GDM1 (cell line): ENCODE measurements at regions not wholly inside any gene's neighbourhood (a gene's known extent, or its start where the extent isn't known, plus 50 kb on each side); places are given as distances from the start of the nearest gene placed in this dataset.

Experiments used
- DNase-seq: peaks from one replicate; lab custom pipeline; 2025; lab: John Stamatoyannopoulos, UW

DNA sequence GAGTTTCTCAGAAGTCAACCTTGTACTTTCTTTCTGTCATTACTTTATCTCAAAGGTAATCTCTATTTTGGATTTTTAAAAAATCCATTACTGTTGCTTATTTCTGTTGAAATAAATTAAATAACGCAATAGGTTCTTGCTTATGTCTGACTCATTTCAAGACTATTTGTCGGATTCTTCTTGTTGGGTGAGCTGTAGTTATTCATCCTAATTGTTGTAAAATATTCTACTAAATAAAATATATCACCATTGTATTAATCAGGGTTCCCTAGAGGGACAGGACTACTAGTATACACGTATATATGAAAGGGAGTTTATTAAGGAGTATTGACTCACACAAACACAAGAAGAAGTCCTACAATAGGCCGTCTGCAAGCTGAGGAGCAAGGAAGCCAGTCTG, 403.9 kb upstream of the CYRIA start:
- no peak for DNase-seq

DNA sequence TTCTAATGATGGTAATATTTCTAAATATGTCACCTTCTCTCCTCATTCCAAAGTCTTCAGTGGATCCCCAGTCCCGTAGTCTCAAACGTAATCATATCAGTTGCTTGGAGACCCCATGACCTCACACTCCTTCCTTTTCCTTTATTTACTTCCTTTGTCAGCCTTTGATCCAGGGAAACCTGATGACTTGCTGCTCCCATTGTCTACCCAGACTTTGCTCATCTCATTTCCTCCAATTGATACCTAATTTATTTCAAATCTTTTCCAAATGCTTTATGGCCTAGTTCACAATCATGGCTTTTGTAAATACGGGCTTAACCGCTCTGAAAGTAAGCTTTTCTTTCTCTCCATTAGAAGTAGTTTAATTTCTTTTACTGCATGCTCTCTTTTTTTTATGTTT, 402.4 kb upstream of the CYRIA start:
- DNase-seq: no peak

DNA sequence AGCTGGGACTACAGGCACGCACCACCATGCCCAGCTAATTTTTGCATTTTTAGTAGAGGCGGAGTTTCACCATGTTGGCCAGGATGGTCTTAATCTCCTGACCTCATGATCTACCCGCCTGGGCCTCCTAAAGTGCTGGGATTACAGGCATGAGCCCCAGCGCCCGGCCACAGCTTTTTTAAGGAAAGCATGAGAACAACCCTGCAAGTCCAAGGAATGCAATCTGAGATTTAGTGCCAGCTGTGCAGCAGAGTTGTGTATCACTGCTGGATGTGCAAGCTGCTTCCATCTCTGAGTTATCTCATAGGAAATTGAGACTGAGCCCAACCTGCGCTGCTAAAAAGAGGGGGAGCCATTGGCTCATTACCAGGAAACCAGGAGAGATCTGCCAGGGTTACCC, 399.9 kb upstream of the CYRIA start:
- no peak for DNase-seq

DNA sequence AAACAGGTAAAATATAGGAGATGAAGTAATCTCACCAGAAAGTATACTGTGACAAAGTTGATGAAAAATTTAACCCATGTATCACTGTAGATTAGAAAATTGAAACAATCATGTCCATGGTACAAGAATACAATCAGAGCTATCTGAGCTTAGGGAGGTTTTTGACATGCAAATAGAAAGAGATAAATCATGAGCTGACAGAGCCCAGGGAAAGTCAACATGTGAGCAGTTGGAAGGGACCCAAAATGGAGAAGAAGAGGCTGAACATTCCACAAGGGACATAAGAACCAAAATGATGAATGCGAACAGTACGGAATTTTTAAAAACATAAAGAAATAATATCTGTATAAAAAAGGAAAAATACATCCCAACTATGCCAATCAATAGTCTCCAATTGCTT, 395.4 kb upstream of the CYRIA start:
- DNase-seq: no peak

DNA sequence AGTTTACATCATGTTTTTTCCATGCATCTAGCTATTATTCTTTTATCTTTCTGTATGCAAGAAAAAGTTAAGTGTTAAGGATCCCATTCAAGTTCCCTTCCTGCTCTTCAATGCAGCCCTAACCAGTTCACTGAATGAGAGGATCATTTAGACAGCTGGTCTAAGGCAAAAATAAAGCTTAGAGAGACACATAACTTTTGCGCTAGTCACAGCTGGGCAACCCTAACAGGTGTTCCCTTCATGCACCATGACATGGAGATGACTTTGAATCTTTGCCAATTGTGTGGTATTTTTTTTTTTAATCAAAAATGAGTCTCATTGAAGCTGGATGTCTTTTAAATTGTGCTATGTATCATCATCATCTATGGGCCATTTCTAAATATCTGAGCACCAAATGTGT, 393.8 kb upstream of the CYRIA start:
- no peak for DNase-seq

DNA sequence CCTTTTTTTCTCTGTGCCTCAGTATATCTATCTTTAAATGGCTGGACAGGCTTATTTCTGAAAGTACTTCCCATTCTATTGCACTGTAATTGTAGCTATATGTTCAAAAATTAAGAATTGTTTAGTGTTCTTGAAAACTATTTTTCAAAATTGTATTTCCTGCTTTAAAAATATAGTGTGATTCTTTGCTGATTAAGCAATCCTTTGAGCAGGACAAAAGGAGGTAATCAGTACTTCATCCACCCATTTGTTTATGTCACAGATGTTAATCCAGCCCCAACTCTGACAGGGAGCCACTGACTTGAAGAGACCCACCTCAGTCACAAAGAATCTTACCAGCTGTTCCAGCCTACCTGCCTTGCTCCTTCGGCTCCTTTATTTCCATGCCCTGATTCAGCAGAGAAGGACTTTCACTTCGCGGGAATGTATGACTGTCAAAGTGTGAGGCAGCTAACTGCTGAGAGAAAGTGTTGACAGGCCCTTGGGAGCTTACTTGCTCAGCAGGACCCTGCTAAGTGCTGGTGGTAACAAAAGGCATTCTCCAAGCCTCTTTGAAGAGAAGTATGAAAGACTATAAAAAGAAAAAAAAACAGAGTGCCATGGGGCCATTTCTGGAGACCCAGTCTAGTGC, 393.3 kb upstream of the CYRIA start:
- DNase-seq: no peak

DNA sequence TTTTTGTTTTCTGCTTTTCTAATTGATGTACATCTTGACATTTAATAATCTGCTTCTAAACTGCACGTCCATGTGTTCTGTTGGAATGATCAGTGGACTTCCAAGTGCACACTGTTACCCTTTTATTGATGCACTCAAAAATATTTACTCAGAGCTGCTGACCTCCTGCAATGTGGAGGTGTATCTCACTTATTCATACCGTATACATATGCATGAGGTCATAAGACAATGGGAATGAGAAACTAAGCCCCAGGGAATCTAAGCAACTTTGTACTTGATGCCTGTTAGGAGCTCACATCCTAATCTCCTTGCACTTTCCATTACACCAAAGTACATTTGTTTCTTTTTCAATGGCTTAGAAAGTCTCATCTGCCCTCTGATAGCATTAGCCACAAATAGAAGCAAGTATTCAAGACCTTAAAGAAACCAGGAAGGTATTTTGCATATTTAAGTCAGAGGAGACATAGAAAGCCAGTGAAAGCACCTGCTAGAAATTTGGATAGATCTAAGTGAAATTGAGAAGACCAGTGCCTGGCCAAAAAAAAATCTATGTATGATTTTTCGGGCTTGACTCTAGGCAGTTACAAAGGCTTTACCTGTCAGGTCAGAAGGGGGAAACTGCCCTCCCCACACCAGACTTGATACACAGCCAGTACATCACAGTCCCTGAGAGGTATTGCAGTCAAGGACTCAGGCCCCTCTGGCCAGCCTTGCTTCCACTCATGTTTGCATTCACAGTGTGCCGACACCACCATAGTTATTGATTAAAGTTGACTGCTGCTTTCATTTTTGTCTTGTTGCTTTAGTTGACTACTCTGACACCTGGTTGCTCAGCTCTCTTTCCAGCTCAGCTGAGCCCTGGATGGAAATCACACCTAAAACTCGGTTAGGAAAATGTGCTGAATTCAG, 391.7 kb upstream of the CYRIA start:
- DNase-seq: no peak

DNA sequence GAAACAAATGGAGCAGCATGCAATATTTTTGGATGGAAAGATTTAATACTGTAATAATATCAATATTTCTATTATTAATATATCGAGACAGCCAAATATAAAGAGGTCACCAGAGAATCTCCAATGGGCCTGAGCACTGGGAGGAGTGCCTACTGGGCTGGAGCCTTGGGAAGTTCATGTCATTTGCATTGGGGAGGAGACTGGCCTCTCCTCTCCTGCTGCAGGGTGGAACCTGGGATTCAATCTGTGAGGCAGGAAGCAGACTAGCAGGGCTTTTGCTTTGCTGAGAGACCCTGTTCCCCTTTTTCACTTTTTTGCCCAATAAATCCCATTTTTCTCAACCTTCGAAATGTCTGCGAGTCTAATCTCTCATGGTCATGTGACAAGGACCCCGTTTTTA, 390.6 kb upstream of the CYRIA start:
- DNase-seq: no peak

DNA sequence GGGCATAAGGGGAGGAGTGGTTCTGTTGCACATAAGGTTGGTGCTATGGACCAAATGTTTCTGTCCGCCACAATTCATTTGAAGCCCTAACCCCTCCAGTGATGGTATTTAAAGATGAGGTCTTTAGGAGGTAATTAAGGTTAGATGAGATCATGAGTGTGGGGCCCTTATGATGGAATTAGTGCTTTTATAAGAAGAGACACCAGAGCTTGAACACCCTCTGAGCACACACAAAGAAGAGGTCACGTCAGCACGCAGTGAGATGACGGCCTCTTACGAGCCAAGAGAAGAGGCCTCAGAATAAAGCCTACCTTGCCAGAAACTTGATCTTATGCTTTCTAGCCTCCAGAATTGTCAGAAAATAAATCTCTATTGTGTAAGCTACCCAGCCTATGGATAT, 386.4 kb upstream of the CYRIA start:
- DNase-seq: no peak

DNA sequence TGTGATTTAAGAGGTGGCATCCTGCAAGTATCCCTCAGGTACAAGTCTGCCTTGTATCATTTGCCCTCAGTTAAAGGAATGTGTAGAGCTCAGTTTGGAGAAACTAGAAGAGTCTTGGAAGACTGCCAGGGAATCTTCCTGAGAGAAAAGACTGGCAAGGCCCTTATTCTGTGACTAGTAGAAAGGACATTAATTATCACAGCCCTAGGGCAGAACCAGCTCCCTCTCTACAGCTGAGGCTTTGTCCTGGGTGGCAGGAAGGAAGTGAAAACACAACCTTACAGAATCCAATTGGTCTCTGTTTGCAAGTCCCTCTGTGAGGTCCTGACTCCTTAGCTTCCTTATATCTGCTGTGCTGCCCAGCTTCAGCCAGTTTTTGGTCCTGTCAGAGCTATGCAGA, 385.9 kb upstream of the CYRIA start:
- no peak for DNase-seq

DNA sequence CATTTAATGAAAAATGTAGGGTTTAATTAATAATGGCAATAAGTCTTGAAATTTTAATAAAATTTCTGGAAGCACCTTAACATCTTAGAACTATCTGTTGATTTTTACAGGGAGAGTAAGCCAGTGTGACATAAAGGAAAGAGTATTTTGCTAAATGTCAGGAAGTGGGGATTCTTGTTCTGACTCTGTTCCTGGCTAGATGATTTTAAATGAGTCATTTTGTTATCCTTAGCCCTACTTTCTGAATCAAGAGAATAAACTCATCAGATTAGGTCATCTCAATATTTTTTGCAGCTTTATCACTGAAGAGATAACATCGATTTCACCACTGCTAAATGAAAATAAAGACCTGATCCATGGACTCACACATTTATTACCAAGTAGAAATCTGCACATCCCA, 377.5 kb upstream of the CYRIA start:
- DNase-seq: no peak

DNA sequence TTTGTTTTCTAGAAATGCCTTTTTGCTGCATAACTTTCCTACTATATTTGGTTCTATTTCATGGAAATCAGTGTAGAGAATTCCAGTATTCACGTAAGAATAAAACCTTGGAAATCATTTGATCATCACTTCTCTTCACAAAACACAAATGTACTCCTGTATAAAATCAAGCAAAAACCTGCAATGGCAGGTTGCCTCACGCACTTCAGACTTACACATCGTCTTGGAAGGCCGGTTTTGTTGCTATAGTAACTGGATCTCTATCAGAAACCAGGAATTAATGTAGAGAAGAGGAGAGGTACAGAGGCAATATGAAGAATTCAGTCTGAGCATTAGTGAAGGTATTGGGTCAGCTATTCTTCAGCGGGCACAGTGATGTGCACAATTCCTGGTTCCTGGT, 370.7 kb upstream of the CYRIA start:
- no peak for DNase-seq

DNA sequence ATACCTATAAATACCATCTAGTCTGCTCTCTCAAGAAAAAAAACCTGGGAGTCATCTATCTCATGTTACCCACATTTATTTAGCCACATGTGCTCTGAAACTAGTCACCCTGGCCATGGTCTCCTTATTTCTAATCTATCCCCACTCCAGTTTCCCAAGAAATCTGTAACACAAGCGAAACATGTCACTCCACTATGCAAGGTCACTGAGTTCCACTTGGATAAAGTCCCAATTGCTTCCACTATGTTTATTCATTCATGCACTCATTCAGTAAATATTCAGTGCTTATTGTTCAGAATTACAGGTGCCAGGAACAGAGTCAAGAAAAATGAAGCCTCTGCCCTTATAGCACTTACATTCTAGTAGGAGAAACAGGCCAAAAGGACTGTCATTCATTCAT, 369.4 kb upstream of the CYRIA start:
- no peak for DNase-seq

DNA sequence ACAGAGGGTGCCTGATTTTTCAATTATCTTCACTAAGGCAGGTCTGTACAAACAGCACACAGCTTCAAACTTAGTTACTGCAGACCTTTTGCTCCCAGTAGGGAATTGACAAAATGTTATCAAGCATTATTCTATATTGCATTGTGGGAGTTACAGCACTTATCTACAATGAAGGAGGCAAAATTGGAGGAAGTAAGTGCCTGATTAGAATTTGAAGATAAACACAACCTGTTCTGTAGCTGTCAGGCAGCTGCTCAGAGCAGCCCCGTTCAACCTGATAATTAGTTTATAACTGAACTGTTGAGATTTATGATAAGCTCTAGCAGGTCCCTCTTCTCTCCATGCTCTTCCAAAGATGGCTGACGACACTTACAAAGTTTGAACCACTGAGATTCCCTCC, 364.4 kb upstream of the CYRIA start:
- DNase-seq: no peak

DNA sequence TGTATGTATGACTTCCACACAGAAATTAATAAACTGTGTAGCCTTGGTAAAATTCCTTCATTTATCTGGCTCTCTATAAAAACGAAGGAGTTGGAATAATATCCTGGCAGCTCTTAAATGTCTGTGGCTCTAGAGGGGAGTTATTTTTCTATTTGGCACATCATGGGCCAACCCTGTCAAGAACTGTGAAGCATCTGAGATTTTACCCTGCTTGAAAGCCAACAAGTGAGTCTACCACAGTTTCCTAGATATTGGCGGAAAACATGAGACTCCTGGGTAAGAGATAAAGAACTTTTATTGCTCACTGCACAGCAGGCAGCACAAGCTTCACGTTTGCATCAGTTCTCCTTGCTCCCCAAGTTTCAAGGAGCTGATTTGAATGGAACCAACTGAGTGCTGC, 346.7 kb upstream of the CYRIA start:
- DNase-seq: no peak

DNA sequence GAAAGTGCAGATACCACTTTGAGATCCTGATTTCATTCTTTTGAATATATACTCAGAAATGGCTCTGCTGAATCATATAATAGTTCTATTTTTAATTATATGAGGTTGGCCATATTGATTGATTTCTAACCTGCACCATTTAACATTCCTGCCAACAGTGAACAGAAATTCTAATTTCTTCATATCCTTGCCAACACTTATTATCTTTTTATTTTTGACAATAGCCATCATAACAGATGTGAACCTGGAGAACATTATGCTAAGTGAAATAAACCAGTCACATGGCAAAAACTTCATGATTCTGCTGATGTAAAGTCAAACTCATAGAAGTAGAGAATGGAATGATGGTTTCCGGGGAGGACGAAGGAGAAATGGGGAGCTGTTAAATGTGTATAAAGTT, 344.5 kb upstream of the CYRIA start:
- no peak for DNase-seq

DNA sequence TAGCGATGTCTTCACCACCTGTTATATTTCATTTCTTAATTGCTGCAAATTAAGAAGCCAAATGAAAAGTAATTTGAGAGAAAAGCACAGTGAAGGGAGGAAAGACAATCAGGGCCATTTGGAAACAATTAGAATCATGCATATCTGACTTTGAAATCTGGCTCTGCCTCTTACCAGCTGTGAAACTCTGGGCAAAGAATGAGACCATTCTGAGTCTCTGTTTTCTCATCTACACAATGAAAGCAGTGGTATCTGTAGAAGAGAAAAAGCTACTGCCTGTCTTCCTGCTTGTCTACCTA, 334.5 kb upstream of the CYRIA start:
- no peak for DNase-seq

DNA sequence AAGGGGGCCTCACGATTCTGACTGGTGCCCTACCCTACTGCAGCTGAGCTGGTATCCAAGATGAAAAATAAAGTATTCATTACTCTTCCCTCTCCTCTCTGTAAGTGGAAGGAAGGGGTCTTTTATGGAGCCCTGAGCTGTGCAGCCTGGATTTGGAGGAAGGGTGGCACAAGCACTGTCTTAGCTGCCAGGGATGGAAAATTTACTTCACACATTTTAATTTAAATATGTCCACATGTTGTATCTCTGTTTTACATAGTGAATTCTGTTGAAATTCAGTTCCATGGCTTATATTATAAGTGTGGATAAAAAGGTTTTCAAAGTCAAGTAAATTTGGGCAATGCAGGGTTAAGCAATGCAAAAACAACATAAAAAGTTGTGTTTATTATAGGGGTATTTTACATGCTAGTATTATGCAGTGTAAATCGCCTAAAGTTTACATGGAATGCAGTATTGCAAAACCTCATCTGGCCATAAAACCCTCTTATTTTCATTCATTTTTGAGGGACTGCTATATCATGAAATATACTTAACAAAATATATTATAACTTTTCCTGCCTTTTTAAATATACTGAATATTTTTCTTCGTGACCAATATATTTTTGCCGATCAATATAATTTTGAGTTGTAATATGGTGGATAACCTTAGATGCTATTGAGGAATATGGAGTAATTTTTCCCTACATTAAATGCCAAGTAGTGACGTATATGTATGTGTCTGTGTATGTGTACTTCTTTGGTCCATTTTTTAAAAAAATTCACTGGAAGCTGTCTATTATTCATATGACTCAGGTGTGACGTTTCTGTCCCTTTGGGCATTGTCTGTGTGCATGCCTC, 333.9 kb upstream of the CYRIA start:
- DNase-seq: no peak

DNA sequence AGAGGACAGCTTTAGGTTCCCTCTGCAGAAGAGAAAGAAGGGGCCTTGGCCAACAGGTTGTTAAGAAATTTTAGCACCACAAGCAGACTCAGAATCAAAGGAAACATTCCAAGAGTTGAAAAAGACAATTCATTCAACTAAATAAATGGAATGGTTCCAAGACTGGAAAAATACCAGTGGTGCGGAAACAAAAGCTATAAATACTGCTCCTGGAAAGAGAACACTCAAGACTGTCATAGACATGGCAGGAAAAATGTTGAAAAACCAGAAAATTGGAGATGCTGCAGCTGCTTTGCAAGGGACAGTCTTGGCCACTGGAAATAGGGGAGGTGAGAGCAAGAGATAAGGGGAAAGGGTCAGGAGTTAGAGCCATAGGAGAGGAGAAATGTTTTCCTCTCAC, 312.7 kb upstream of the CYRIA start:
- DNase-seq: no peak

DNA sequence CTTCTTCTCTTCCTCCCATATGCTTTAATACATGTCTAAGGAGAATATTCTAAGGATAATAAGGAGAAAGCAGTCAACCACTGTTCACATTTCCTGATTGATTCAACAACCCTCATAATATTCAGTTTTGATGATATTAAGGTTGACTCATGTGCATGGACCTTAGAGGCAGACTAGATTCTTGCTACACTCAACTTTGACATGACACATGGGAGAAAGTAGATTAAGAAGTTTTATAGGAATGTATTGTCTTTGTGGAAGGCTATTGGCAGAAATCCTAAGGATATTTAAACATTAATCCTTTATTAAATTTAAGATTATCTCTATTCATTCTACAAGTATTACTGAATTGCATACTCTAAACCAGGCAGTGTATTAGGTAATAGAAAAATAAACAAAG, 309.1 kb upstream of the CYRIA start:
- no peak for DNase-seq

DNA sequence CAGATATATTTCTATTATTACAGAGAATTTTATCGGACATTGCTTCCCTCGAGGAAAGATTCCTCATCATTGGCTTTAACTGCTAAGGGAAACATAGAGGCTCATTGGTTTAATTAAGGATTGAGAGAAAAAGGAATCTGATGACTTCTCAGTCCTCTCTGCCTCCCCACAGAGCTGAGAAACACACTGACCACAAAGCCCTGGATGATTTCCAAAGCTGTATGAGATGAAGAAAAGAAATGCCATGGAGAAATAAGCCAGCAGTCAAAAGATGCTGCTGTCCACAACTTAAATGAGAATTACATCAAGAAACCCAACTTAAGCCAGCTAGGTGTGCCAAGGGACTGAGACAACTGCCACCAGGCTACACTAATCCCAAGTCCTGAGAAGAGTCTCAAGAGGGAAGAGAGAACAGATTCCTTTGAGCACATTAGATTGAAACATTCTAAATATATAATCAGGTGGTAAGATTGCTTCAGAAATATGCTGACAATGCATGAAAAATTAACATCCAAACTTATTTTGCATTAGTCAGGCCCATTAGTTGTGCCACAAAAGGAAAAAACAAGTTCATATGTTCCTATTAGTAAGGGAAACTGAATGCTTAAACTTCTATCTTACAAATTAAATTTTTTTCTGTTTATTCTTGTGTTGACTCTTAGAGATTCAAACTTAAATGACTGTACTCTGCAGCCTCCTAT, 308.1 kb upstream of the CYRIA start:
- no peak for DNase-seq

DNA sequence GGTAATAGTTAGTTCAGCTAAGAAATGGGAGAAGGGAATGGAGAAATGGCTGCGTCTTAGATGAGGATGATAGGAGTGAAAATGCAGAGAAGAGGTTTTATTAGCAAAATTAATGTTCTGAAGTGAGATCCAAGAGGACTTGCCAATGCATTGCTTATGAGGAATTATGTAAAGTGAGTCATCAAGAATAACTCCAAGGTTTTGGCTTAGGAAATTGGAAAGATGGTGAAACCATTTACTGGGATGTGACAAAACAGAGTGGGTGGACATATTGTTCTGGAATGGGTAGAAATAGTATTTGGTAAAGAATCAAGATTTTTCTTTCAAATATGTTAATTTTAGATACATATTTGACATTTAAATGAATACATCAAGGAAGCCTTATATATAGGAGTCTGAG, 306.6 kb upstream of the CYRIA start:
- no peak for DNase-seq
